ENCODE measurements at regions not wholly inside any gene's neighbourhood (a gene's known extent, or its start where the extent isn't known, plus 50 kb on each side); places are given as distances from the start of the nearest gene placed in this dataset.

DNA sequence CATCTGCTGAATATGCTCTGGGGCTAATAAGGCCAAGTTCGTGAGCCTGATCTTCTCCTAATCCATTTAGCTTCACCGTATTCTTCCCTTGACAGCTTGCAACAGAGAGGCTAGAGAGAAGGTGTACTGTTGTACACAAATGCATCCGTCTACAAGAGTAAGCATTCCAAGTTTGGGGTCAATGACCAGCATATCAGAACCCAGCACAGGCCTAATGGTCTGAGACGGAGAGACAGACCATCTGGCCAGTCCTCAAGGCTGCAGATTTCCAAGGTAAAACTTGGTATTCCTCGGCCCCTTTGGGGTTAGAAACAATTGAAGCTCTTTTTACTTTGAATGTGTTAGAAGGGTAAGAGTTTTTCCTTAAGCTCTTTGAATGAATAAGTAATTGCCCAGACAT lies 481.2 kb upstream of the KLF4 start:
- ATAC-seq: no peak

DNA sequence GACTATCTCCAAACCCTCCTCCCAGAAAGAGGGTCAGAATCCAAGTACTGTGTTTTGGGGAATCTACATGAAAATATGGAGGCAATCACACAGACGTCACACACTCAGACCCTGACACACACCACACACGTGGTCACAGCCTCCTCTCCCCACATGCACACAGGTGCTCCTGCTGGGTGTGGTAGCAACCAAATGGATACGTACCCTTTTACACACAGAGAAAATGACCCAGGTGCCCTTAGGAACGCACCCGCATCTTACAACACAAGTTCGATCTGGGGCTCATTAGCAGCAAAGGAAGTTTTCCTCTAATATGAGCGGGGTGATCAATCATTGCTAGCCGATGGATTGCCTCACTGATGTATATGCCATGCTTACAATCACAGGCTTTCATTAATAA lies 480.2 kb upstream of the KLF4 start:
- ATAC-seq: no peak

DNA sequence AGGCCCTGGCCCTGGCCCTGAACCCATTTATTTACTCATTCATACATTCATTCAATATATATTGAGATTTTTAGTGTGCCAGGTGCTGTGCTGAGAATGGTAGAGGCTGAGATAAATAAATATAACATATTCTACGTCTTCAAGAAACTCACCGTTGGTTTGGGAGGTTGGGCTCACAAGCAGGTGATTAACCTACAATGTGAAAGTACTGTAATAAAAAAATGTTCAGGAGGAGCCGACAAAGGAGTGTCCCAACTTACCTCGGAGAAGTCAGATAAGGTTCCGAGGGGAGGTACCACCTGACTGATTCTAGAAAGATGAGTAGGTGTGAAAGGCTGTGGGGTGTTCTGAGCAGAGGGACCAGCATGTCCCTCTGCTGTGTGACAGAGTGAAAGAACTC lies 479.6 kb upstream of the KLF4 start:
- ATAC-seq: no peak

DNA sequence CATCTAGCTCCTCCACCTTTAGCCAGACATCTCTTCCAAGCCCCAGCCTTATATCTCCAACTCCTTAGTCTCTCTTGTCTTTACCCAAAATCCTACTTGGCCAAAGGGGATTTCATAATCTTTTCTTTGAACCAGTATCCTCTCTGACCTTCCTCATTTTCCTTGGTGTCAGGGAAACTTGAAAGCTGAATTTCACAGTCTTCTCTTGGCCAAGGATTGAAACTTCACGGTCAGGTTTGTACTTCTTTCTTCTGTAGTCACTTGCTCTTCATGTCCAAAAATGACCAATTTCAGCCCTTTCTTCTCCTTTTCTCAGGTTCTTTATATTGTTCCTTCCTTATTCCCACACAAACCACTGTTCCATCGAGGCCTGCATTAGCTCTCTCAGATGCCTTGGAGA lies 473.7 kb upstream of the KLF4 start:
- ATAC-seq: no peak

DNA sequence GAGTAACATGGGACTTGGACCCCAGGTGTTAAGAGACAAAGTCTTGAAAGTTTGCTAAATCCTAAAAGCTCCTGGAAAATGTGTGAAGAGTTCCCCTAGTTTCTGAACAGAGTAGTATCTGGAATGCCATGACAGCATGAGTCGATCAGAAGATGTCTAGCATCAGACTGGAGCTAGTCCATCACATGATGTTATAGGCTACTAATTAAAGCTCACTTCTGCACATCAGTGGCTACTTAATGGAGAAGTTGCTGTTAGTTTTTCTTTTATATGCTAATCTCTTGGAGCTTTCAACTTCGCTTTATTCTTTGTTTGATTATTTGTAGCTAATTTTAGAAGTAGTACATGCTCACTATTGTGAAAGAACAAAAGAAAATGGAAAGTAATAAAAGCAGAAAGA lies 471.3 kb upstream of the KLF4 start:
- no peak for ATAC-seq

DNA sequence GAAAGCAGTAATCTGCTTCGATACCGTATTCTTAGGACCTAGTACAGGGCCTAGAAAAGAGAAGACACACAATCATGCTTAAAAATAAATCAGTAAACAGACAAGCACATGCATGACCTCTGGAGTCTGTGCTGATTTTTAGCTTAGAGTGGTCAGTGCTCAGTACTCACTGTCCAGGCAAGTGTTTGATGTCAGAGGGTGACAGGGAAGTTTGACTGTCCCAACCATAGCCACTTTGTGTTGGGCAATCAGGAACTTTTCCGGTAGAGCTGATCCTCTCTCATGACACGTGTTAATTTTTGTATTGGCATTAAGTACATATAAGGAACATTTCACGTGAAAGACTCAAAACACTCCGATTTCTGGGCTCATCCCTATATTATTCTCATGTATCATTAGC lies 464.7 kb upstream of the KLF4 start:
- ATAC-seq: no peak

DNA sequence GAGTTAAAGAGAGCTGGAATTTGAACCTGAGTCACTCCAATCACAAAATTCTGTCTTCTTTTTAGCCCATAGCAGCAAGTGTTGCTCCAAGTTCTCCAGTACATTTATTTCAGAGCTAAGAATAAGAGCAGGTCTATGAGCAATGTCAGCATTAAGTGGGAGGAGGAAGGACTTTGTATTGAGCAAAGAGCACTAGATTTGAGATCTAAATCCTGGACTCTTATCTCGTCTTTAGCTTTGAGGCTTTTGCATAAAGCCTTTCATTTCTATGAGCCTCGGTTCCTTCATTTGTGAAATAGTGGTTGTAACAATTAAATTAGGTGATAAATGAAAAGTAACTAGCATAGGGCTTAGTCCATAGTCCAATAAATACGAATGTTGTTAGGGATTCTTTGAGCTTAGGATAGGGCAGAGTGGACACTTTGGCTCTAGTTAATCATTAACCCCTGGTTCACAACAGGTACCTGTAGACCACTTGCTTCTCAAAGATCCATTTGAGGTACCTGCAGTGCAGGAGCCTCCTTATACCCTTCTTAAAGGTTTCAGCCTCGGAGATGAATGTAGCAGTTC lies 464.1 kb upstream of the KLF4 start:
- ATAC-seq: no peak

DNA sequence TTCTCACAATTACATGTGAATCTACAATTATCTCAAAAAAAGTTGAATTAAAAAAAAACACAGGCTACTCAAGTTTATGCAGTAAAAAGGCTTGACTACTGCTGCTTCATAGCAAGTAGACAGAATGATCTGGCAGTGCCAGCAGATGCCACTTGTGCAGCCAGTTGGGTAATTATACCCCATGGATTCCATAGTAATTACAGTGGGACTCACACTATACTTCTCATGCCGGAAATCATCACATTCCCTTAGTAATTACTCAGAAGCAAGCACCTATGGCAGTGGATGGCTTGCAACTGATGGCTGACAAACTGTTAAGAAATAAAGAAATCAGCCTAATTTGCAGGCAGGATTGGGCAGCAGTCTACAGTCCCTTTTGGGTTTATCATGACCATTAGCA lies 463.2 kb upstream of the KLF4 start:
- no peak for ATAC-seq

DNA sequence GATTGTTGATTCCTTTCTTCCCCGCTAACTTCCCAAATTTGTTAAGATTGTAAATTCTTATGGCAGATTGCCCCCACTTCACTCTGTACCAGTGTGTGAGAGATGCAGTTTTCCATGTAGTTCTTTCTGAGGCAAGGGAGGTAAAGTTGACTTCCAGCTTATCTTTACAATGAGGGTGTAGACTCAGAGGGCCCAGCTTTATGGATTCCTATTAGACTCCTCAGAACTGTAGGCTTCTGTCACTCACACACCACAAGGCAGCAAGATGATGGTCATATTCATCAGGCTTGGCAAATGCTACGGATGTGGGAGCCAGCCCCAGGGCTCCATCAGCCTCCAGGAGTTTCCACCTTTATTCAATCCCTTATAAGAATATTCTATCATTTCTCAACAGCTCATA lies 461.9 kb upstream of the KLF4 start:
- ATAC-seq: no peak

DNA sequence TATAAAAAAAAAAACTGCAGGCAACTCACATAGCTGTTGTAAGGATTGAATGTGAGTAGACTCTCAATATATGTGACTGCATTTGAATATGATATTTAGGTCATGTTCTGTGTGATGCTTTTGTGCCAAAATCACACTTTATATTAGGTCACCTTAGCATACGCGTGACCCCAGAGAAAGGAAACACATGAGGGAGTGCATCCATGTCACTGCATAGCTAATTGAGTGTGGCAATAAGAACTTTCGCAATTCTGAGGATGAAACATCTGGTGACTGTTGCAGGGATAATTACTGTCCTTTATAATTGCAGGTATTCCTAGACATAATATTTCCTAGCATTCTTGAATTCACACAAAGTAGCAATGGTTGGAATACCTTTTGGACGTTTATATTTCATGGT lies 459.5 kb upstream of the KLF4 start:
- ATAC-seq: no peak

DNA sequence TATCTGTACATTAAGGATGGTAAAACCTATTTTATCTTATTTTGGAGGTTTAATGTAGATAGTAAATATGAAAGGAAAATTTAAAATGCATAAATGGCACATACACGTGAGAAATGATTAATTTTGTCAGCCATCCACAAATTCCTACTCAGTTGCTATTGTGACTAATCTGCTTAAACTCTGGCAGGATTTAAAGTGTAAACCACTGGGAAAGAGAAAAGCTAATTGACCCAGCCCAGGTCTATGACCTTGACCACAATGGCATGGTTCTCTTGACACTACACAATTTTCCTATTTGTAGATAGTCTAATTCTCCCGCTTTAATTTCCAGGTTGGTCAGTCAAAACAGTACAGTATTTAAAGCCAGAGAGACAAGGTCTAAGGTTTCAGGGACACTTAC lies 459.0 kb upstream of the KLF4 start:
- ATAC-seq: no peak

DNA sequence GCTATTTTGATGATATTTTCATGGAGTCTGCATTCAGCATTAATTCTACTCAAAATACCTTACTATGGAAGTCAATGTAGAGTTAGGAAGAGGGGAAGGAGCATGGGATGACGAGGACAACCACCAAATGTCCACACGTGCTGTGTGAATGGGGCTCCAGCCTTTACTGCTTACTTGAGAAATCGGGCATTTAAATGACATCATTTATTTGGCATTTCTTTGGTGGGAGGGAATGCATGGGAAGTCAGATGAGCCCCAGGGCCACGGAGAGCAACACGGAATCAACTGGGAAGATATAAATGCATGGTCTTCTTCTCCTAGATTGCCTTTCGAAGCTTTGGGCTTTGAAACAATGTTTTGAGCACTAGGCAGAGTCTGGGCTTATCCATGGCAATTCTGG lies 458.5 kb upstream of the KLF4 start:
- ATAC-seq: no peak

DNA sequence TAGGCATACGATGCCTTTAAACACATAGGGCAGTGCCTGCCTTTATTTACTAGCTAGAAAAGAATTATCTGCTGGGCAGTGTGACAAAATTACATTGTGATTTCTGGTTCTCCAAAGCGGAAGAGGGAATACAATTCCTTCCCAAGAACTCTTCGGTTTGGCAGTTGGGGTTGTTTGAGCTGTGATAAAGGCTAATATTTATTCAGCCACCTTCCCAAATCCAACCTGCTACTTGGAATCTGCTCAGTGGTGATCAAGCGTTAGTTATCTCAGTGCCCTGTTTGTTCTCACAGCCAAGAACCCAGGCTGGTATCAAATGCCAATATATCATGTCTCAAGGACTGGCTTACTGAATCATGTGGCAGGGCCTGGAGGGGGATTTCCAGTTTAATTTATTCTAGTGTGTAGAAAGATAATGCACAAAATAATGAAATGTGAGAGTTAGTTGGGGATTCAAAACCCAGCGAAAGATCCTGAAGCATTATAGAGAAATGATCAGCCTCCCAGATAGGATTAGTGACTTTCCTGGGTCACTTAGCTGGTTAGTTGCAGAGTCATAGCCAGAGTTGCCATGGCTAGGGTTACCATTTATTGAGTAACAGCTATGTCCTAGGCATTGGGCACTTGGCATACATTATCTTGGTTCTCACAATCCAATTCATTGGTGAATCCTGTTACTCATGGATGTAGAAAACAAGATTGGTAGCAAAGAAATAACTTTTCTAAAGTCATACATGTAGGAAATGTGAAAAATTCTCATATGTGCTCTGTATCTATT lies 457.0 kb upstream of the KLF4 start:
- ATAC-seq: no peak

DNA sequence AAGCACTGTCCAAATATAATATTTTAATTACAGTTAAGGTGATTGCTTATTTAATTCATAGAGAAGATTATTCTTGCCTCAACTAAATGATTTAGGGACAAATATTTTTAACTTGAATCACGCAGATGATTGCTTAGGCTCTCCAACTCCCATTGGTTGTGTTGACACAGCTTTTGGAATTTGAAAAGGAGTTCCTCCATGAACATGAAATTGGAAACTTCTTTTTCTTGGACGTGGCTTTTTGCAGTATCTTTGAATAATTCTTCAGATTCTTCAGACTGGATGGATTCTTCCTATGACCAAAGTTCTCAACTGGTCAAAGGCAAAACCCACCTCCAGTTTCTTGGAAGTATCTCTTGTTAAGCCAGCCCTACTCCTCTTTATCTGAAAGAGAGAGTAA lies 456.4 kb upstream of the KLF4 start:
- no peak for ATAC-seq

DNA sequence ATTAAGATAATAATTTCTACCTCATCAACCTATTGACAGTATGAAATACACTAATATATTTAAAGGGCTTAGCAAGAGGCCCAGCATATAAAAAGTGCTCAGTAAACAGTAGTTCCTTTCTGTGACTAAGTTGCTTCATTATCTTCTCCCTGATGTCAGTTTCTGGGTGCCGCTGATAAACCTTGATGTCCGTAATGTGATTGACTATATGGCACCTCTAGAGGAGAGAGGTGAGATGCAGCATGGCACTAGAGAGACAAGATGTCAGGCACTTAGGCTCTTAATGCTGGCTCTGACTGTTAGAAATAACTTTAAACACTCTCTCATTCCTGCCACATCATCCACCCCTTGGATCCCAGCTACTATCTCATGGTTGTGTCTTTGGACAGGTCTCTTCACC lies 455.9 kb upstream of the KLF4 start:
- no peak for ATAC-seq

DNA sequence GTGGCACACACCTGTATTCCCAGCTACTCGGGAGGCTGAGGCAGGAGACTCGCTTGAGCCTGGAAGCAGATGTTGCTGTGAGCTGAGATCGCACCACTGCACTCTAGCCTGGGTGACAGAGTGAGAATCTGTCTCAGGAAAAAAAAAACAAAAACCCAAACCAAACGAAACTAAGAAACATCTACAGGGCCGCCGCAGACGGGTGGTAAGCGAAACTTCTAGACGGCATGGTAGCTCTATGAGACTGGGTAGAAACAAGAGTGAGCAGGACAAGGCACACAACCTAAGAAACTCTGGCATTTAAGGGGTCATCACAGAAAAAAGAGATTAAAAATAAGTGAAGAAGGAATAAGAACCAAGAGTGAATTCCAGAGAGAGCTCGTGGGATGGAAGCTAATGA lies 454.8 kb upstream of the KLF4 start:
- no peak for ATAC-seq

DNA sequence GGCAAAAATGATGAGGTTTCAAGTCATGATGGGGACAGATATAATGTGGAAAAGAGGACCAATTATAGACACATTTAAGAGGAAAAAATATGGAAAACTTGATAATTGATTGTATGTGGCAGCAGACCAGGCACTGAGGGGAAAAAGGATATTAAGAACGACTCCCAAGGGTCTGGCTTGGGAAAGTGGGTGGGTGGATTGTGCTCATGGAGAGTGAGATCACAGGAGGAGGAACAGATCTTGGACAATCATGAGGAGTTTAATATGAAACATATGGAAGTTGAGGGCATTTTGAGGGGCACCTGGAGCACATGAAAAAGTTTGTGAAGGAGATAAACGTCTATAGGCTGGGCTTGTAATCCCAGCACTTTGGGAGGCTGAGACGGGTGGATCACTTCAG lies 454.3 kb upstream of the KLF4 start:
- ATAC-seq: no peak

DNA sequence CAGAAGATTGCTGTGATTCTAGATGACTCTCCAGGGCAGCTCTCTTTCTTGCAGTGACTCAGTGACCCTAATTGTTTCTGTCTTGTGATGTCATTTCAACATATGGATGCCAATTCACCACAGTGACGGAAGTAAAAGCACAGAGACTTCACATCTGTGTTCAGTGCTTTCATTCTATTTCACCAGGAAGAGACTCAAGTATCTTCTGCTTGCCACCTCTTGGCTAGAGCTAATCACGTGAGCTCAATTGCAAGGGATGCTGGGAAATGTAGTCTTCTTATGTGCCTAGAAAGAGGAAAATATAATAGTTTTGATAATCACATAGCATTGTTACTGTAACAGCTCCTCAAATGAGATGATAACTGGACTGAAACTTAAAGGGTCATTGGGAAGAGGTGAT lies 453.3 kb upstream of the KLF4 start:
- no peak for ATAC-seq

DNA sequence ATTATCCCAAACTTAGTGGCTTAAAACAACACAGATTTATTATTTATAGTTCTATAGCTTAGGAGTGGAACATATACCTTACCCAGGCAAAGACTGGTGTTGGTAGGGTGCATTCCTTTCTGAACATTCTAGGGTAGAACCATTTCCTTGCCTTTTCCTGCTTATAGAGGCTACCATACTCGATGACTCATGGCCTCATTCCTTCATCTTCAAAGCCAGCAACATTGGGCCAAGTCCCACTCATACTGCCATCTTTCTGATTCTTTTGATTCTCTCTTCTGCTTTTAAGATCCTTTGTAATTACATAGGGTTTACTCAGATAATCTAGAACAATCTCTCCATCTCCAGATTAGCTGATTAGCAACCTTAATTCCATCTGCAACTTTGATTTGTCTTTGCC lies 452.7 kb upstream of the KLF4 start:
- no peak for ATAC-seq

DNA sequence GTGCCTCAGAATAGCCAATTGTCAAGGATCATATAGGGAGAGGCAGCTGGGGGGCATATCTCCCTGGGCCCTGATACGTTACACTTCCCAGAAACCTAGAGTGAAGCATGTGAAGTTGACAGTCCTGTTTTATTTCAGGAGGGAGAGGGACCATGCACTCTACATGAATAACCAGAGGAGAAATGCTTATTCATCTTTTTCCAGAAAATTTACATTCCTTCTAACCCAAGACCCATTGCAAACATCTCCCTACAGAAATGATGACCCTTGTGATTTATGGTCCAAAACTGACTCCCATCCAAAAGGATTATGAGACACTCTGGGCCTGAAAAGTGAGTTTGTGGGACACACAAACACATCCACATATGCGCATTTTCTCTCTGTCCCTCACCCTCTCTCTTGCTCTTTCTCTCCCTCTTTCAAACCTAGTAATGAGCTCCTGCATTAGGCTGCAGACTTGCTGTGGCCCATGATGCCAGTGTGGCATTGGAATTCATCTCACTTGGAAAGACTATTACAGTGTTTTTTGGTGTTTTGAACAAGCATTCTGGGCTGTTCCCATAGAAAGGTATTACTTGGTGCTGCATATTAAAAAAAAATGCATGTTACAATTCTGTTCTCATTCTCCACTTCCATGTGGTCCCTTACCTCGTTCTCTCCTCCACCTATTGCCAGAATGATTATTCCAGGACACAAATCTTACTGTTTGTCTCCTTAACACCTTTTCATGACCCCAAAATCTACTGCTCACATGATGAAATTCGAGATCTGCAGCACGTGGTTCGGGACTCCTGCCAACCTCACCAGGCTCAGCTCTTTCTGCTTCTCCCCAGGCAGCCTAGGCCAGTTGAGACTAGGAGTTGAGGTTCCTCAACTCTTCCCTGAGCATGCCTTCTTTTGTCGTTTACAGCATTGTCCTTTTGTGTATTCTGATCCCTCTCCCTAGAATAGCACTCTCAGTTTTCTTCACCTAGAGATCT lies 451.3 kb upstream of the KLF4 start:
- ATAC-seq: no peak

DNA sequence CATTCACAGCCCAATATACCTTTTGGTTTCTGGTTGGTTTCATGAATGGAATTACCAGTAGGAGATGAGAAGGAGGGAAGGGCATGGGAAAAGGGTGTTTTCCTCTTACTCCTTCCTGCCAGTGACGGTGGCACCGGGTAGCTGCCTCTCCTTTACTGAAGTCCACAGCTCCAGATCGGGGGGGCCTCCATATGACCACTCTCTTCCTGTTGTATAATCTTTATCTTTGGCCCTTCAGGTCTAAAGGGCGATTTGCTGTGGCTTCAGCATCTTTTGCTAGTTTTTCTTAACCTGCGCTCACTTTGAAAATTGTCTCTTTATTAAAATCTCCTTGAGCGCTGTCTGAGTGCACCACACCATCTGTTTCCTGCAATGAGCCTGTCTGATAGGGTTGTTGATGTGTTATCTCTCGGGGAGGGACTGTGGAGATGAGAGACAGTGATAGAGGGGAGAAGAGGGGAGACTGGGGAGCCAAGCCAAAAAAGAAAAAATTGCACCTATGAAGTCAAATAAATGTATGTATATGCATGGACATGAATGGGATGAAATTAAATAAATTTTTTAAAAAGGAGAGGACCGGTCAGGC lies 449.3 kb upstream of the KLF4 start:
- no peak for ATAC-seq

DNA sequence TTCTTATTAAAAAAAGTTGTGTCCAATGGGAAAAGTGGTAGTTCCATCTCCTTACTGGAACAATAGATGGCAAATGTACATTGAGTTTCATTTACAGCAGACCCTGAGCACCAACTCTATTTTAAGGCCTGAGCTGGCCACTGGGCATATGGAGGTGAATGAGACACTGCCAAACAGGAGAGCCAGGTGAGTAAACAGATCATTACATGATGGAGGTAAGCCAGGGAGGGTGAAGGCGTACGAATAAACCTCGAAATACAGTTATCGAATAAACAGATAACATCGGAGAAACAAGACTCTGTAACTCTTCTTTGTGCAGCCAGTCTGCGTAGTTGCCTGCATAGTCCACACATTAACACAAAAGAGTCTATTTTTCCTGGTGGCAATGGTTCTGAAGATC lies 446.4 kb upstream of the KLF4 start:
- ATAC-seq: no peak

DNA sequence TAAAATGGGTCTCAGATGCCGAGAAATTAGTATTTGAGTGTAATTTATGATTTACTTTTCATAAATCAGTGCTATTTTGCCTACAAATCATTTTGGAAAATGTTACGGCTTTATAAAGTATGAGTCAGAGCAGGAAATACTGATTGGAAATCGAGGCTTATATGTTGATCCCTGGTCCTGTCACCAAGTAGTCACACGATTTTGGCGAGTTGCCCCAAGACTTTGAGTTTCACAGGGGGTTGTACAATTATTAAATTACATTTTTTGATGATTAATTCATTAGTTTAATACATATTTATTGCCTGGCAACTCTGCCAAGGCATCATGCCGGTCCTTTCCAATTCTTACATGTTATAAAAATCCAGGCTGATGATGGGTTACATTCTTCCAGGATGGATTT lies 443.9 kb upstream of the KLF4 start:
- ATAC-seq: no peak

DNA sequence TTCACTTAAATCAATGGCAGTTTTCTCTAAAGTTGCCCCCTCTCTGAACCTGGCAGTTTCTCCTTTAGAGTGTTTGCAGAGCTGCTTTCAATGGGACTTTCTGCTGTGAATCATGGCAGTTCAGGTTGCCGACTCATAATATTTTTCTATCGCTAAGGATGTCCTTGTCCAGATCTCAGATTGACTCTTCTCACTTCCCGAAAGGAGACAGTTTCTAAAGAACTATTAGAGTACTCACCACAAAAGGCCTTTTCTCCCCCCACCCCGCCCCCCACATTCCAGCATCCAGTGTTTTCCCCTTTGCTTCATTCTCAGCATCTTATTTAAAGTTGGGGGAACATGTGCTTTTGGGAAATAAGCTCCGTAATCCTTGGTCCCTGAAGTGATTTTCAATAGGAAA lies 443.5 kb upstream of the KLF4 start:
- ATAC-seq: no peak

Measured in activated CD4-positive, CD25-positive, alpha-beta regulatory T cell treated with anti-CD3 and anti-CD28 coated beads, Interleukin-2, amount 50 U/mL, for 24 hours (primary cell).